H1 (cell line): ENCODE measurements at regions not wholly inside any gene's neighbourhood (a gene's known extent, or its start where the extent isn't known, plus 50 kb on each side); places are given as distances from the start of the nearest gene placed in this dataset.

Experiments
- ASH2L ChIP-seq: fragments of 200-600, 300-600 bp; sonication (generic); IDR thresholded peaks from one replicate; pipeline ENCODE4 v1.7.1; 2017; ENCODE audit warnings: low read length
- EZH2 ChIP-seq: fragments of 200-600 bp; sonication (generic); IDR thresholded peaks from 2 replicates; pipeline ENCODE4 v1.7.1; 2012; ENCODE audit warnings: low read depth, mild to moderate bottlenecking, moderate library complexity, low read length, inconsistent platforms; ENCODE audit not compliant: severe bottlenecking
- HDAC2 ChIP-seq, 2 experiments: fragments of 300-600 bp in 1 of 2; sonication (generic) in 1 of 2; IDR thresholded peaks; 2 replicates each; pipeline ENCODE4 v1.6.1; 2011 to 2012; ENCODE audit warnings: low read depth in 2 of 2, low read length in 2 of 2, mild to moderate bottlenecking in 2 of 2, moderate library complexity in 2 of 2, borderline replicate concordance in 1 of 2, inconsistent platforms in 1 of 2
- JUND ChIP-seq: IDR thresholded peaks from 2 replicates; pipeline ENCODE4 v1.6.1; 2011; ENCODE audit warnings: mild to moderate bottlenecking, improper control_type of control experiment, low read length
- POLR2A ChIP-seq, 2 experiments: IDR thresholded peaks; 1 replicate in 1 of 2; 2 replicates in 1 of 2; pipeline ENCODE4 v1.6.1; 2011; ENCODE audit warnings: low read depth in 2 of 2, low read length in 2 of 2, mild to moderate bottlenecking in 2 of 2; ENCODE audit errors: control extremely low read depth in 1 of 2
- POLR2AphosphoS5 ChIP-seq: IDR thresholded peaks from 2 replicates; pipeline ENCODE4 v1.6.1; 2011; ENCODE audit warnings: low read depth, low read length
- SP1 ChIP-seq: IDR thresholded peaks from 2 replicates; pipeline ENCODE4 v1.6.1; 2011; ENCODE audit warnings: low read depth, low read length
- TAF1 ChIP-seq: IDR thresholded peaks from 2 replicates; pipeline ENCODE4 v1.6.1; 2011; ENCODE audit warnings: mild to moderate bottlenecking, low read depth, low read length
- TBP ChIP-seq: IDR thresholded peaks from 2 replicates; pipeline ENCODE4 v1.6.1; 2011; ENCODE audit warnings: low read depth, low read length, improper control_type of control experiment
- YY1 ChIP-seq: IDR thresholded peaks from 2 replicates; pipeline ENCODE4 v1.6.1; 2011; ENCODE audit warnings: low read depth, mild to moderate bottlenecking, low read length
- ZNF274 ChIP-seq: IDR thresholded peaks from 2 replicates; pipeline ENCODE4 v1.7.0; 2012; ENCODE audit warnings: low read length, borderline replicate concordance; ENCODE audit errors: extremely low read depth
- TF ChIP-seq, protein P1 (sequence below), 3 experiments: IDR thresholded peaks; 1 replicate in 2 of 3; 2 replicates in 1 of 3; pipeline versions ENCODE4 v1.5.1 to v1.6.1; 2011; ENCODE audit warnings: low read length in 3 of 3, mild to moderate bottlenecking in 3 of 3, inconsistent platforms in 2 of 3, low read depth in 1 of 3, moderate library complexity in 1 of 3; ENCODE audit not compliant: insufficient read depth in 1 of 3; ENCODE audit errors: control extremely low read depth in 1 of 3

DNA sequence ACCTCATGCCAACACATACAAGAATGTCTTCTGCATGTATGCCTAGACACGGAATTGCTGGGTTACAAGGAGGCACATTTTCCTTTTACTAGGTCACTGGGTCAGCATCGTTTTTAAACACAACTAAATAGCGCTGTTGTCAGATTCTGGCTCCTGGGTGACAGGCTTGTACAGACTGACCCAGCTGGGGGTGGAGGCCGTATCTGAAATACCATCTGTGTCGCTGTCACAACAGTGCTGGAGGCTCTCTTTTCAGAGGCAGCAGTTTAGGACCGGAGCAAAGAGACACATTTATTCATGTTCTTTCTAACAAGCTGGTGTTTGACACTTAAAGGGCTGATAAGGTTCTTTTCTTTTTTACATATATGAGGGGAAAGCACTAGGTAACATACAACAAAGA is 403.0 kb upstream of the ASIC2 start:
- TF ChIP-seq POLR2A (IDR thresholded peaks at IDR 0.05; ENCODE audit: control extremely low read depth in 1 of 2, low read depth in 2 of 2, low read length in 2 of 2) (no peak), HDAC2 (IDR thresholded peaks at IDR 0.05; ENCODE audit: borderline replicate concordance in 1 of 2, low read depth in 2 of 2, low read length in 2 of 2) (no peak), JUND (no peak), TBP (no peak), EZH2 (no peak), YY1 (no peak), POLR2AphosphoS5 (no peak), ASH2L (no peak), SP1 (no peak), TAF1 (no peak), ZNF274 (no peak)
- TF ChIP-seq, protein P1, sequence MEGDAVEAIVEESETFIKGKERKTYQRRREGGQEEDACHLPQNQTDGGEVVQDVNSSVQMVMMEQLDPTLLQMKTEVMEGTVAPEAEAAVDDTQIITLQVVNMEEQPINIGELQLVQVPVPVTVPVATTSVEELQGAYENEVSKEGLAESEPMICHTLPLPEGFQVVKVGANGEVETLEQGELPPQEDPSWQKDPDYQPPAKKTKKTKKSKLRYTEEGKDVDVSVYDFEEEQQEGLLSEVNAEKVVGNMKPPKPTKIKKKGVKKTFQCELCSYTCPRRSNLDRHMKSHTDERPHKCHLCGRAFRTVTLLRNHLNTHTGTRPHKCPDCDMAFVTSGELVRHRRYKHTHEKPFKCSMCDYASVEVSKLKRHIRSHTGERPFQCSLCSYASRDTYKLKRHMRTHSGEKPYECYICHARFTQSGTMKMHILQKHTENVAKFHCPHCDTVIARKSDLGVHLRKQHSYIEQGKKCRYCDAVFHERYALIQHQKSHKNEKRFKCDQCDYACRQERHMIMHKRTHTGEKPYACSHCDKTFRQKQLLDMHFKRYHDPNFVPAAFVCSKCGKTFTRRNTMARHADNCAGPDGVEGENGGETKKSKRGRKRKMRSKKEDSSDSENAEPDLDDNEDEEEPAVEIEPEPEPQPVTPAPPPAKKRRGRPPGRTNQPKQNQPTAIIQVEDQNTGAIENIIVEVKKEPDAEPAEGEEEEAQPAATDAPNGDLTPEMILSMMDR (IDR thresholded peaks at IDR 0.05; ENCODE audit: control extremely low read depth in 1 of 3, insufficient read depth in 1 of 3, low read depth in 1 of 3, low read length in 3 of 3), result no peak
